VCaP (cell line): ENCODE measurements at regions not wholly inside any gene's neighbourhood (a gene's known extent, or its start where the extent isn't known, plus 50 kb on each side); places are given as distances from the start of the nearest gene placed in this dataset.
A peak's percentile ranks its signal among the peaks of the same experiment; 100 is the strongest.
"Not testable (repeated sequence)": the region's sequence is repeated elsewhere in the genome, so short reads cannot be mapped to it uniquely, and the experiment has no call there.

ENCODE experiments used
- H3K27ac ChIP-seq: fragments of 450-650 bp; 2 replicates; pipeline ENCODE4 v1.5.1; 2017
- CTCF ChIP-seq: fragments of 450-650 bp; conservative IDR thresholded peaks from 2 replicates; pipeline ENCODE4 v1.5.1; 2017; ENCODE audit warnings: mild to moderate bottlenecking, moderate library complexity

- TF ChIP-seq CTCF = no peak
- H3K27ac ChIP-seq = no peak overlapping the region
These were observed 99.3 kb upstream of the HCN1 start for GRCh38 chr5:45795458-45795857.

- no peak overlapping the region for H3K27ac ChIP-seq
- no peak for TF ChIP-seq CTCF
These were observed 97.7 kb upstream of the HCN1 start for GRCh38 chr5:45793638-45794532.

- no peak overlapping the region for H3K27ac ChIP-seq
- TF ChIP-seq CTCF = no peak
These were observed 83.9 kb upstream of the HCN1 start for GRCh38 chr5:45779874-45780671.

GRCh38 chr5:45774528-45774927, 78.3 kb upstream of the HCN1 start:
- H3K27ac ChIP-seq = no peak overlapping the region

GRCh38 chr5:45772402-45772801, 76.2 kb upstream of the HCN1 start:
- H3K27ac ChIP-seq = no peak overlapping the region
- no peak for TF ChIP-seq CTCF

More at GRCh38 chr5:45774528-45774927, 78.3 kb upstream of the HCN1 start:
- TF ChIP-seq CTCF = peak; percentile 80

- no peak for TF ChIP-seq CTCF
- H3K27ac ChIP-seq = no peak overlapping the region
These were observed 69.4 kb upstream of the HCN1 start for GRCh38 chr5:45765561-45765960.

GRCh38 chr5:45750574-45750973, 54.4 kb upstream of the HCN1 start:
- no peak overlapping the region for H3K27ac ChIP-seq
- no peak for TF ChIP-seq CTCF

GRCh38 chr5:45748511-45748910, 52.3 kb upstream of the HCN1 start:
- H3K27ac ChIP-seq = not testable (repeated sequence)
